HG03064 (cell line): ENCODE measurements at regions not wholly inside any gene's neighbourhood (a gene's known extent, or its start where the extent isn't known, plus 50 kb on each side); places are given as distances from the start of the nearest gene placed in this dataset.
"Not testable (repeated sequence)": the region's sequence is repeated elsewhere in the genome, so short reads cannot be mapped to it uniquely, and the experiment has no call there.

ENCODE experiments used
- ATAC-seq: cut with Tn5 transposase; IDR thresholded peaks from one replicate; pipeline ENCODE4 v1.9.1; 2021; ENCODE audit warnings: low read depth; ENCODE audit not compliant: unreplicated experiment

GRCh38 chr4:66123190-66123589 is 452.9 kb upstream of the EPHA5 start:
- no peak for ATAC-seq

- ATAC-seq, result not testable (repeated sequence)
Observed at GRCh38 chr4:66115231-66115630, 444.9 kb upstream of the EPHA5 start.

- no peak for ATAC-seq
Observed at GRCh38 chr4:66108898-66109297, 438.6 kb upstream of the EPHA5 start.

GRCh38 chr4:66097218-66097617 is 426.9 kb upstream of the EPHA5 start:
- no peak for ATAC-seq

DNA sequence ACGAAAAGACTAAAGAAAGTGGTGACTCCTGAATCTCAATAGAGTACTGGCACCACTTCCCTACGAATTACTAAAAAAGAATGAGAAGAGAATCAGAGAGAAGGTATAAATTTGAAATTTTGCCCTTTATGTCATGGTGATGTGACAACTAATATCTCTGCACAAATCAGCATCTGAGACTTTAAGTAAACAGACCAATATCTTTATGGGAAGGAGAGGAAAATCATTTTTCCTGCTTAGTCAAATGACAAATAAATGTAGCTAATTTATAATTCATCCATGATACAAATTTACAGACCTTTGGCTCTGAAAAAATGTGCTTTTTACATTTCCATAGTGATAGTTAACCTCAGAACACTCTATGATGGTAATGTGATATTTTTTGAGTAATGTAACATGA is 424.8 kb upstream of the EPHA5 start:
- no peak for ATAC-seq

GRCh38 chr4:66094070-66094469 is 423.8 kb upstream of the EPHA5 start:
- no peak for ATAC-seq

DNA sequence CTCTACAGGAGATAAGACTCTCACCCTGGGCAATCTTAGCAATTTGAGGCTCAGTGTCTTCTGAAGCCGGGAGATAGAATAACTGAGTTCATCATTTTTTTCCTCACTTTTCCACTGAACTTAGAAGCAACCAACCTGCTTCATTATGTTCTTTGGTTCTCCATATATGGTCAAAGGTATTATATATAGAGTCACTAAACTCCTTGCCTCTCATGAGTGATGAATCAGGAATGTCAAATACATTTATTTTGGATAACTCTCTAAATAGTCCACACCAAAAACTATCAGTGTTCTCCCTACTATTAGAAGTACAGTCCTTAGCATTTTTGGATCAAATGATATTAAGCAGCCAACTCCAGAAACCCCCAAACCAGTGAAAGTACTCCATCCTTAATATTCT is 421.5 kb upstream of the EPHA5 start:
- ATAC-seq, result no peak

DNA sequence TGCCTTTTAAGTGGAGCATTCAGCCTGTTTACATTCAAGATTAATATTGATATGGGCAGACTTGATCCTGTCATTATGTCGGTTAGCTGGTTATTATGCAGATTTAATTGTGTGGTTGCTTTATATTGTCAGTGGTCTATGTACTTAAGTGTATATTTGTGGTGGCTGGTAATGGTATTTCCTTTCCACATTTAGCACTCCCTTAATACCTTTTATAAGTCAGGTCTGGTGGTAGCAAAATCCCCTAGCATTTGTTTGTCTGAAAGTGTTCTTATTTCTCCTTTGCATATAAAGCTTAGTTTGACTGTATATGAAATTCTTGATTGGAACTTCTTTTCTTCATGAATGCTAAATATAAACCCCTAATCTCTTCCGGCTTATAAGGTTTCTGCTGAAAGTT is 403.7 kb upstream of the EPHA5 start:
- ATAC-seq, result no peak

DNA sequence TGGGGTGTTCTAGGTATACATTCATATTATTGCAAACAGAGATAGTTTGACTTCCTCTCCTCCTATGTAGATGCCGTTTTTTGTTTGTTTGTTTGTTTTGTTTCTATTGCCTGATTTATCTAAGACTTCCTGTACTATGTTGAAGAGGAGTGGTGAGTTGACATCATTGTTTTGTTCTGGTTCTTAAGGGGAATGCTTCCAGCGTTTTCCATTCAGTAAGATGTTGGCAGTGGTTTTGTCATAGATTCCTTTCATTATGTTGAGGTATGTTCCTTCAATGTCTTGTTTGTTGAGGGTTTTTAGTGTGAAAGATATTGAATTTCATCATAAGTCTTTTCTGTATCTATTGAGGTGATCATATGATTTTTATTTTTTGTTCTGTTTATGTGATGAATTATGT is 401.6 kb upstream of the EPHA5 start:
- ATAC-seq, result no peak

- no peak for ATAC-seq
Observed at GRCh38 chr4:66062921-66063320, 392.6 kb upstream of the EPHA5 start.

DNA sequence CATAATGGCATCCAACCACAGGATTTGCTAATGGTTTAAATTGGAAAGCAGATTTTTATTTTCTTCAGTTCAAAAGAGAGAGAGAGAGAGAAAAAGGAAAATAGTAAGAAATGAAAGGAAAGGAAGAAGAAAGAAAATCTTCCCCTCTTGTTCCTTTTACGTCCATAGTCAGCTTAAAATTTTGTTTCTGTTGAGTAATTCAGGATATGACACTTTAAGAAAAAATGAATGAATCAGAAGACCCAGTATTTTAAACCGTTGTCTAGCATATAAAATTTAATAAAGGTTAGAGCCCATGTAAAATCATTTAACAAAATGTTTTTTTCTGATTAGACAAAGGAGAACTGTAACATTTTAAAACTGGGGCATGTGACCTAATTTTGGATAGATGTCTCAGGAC is 391.8 kb upstream of the EPHA5 start:
- no peak for ATAC-seq

- no peak for ATAC-seq
Observed at GRCh38 chr4:66059556-66059955, 389.3 kb upstream of the EPHA5 start.

- ATAC-seq, result no peak
Observed at GRCh38 chr4:66059136-66059535, 388.8 kb upstream of the EPHA5 start.

GRCh38 chr4:66055999-66056398 is 385.7 kb upstream of the EPHA5 start:
- ATAC-seq, result no peak

- no peak for ATAC-seq
Observed at GRCh38 chr4:66052426-66052825, 382.1 kb upstream of the EPHA5 start.

DNA sequence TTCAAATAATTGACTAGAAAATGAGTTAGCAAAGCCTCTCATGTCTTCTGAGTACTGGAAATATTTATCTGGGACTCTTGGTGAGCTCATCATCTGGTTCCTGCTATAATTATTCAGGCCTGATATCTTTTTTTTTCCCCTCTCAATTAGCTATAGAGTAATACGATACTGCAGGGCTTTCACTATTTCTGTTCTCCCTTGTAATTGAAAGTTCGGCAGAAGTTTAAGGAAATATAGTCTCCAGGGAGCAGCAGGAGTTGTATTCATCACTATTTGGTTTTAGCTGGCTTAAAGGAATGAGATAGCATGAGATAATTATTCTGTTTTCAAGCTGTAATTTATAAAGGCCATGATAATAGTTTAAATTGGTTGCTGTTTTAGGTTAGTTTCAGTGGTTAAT is 378.6 kb upstream of the EPHA5 start:
- ATAC-seq, result no peak

DNA sequence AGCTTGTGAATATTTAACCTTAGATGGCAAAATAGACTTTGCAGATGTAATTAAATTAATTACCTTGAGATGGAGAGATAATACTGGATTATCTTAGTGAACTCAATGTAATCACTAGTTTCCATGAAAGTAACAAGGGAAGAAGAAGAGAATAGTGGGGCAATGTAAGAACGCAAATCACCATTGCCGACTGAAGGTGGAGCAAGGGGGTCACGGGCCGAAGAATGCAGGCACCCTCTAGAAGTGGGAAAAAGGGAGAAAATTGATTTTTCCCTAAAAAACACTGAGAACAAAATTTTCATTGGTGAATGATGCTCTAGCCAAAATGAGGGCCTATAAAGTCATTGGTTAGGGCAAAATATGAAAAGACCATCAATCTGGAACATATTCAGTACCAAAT is 375.6 kb upstream of the EPHA5 start:
- no peak for ATAC-seq

DNA sequence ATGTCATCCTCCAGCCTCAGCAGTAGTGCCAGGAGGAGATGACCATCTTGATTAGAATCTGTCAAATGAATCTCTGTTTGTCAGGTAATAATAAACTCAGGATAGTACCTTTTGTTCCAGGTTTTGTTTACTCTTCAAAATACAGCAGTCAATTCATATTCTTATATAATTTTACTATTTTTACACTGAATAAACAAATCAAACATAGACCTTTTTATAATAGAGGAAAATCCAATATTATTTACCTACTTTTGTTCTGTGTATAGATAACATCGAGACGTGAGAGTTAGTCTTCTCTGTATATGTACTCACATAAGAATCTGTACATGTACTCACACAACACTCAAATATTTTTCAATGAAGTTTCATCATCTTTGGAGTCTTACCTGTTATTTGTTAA is 365.4 kb upstream of the EPHA5 start:
- ATAC-seq, result no peak

DNA sequence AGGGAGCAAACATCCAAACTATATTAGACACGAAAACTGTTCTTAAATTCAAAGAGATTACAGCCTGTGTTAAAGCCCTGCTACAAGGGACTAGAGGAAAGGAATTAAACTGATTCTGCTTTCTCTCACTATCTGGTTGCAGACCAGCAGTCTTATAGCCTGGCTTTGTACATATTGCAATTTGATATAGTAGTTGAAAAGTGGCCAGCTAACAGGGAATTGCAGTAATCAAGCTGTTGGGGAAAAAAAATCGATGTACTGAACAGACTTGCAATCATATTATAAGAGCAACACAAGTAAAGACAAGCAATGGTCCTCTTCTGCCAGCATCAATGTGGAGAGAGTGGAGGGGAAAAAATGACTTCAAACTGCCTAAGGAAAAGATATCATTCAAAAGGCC is 364.4 kb upstream of the EPHA5 start:
- no peak for ATAC-seq

DNA sequence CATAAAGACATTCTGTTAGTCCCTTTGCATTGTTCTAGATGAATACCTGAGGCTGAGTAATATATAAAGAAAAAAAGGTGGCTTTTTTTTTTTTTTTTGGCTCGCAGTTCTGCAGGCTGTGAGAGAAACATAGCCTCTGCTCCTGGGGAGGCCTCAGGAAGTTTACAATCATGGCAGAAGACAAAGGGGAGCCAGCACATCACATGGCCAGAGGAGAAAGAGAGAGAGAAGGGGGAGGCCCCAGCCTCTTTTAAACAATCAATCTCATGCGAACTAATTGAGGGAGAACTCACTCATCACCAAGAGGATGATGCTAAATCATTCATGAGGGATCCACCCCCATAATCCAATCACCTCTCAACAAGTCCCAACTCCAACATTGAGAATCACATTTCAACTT is 364.0 kb upstream of the EPHA5 start:
- no peak for ATAC-seq

- ATAC-seq, result no peak
Observed at GRCh38 chr4:66032571-66032970, 362.3 kb upstream of the EPHA5 start.

- ATAC-seq, result no peak
Observed at GRCh38 chr4:66028668-66029067, 358.4 kb upstream of the EPHA5 start.

DNA sequence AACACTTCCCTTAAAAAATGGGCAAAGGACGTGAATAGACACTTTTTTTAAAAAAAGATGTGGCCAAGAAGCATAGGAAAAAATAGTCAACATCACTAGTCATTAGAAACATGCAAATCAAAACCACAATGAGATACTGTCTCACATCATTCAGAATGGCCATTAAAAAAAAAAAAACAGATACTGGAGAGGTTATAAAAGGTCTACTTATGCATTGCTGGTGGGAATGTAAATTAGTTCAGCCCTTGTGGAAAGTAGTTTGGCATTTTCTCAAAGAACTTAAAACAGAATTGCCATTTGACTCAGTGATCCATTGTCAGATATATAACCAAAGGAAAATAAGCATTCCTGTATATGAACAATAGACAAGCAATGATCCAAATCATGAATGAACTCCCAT is 352.8 kb upstream of the EPHA5 start:
- ATAC-seq, result no peak

- ATAC-seq, result no peak
Observed at GRCh38 chr4:66017671-66018070, 347.4 kb upstream of the EPHA5 start.
